CD4-positive, alpha-beta T cell (primary cell): ENCODE measurements at regions not wholly inside any gene's neighbourhood (a gene's known extent, or its start where the extent isn't known, plus 50 kb on each side); places are given as distances from the start of the nearest gene placed in this dataset.

Source experiments
- ATAC-seq: fragments of 200-7000 bp; cut with Tn5 transposase; one replicate; pipeline ENCODE4 v1.10.0; 2022; ENCODE audit warnings: mild to moderate bottlenecking; ENCODE audit not compliant: poor library complexity
- CTCF ChIA-PET: fragments of 350-600 bp; sonication (Branson Sonifier 250); formaldehyde crosslinking; loops from one replicate; lab custom pipeline; 2021; ENCODE audit warnings: antibody characterized with exemption, inconsistent platforms; lab: Charles Lee
- POLR2A ChIA-PET: fragments of 350-600 bp; sonication (Branson Sonifier 250); formaldehyde crosslinking; loops from one replicate; lab custom pipeline; 2021; ENCODE audit warnings: antibody characterized with exemption, inconsistent platforms; lab: Charles Lee
- DNase-seq, 14 experiments: peaks; one replicate each; pipeline ENCODE4 v3.0.0-alpha.2; 2013 to 2020; ENCODE audit warnings: mixed read lengths in 2 of 14
- H3K27ac ChIP-seq, 2 donors: one replicate each; pipeline versions ENCODE4 v1.5.1 to v1.7.0; 2013; ENCODE audit warnings: low read length in 2 of 2, low read depth in 1 of 2, mild to moderate bottlenecking in 1 of 2
- H3K27me3 ChIP-seq, 2 experiments: 1 replicate in 1 of 2; 2 replicates in 1 of 2; pipeline versions ENCODE4 v1.6.1 to v1.7.0; 2013; ENCODE audit warnings: low read length in 2 of 2, control low read depth in 1 of 2, mild to moderate bottlenecking in 1 of 2, moderate library complexity in 1 of 2; ENCODE audit not compliant: insufficient read depth in 2 of 2, control insufficient read depth in 1 of 2
- H3K36me3 ChIP-seq: one replicate; pipeline ENCODE4 v1.6.1; 2013; ENCODE audit warnings: low read length, control low read depth; ENCODE audit not compliant: insufficient read depth
- H3K4me1 ChIP-seq: one replicate; pipeline ENCODE4 v1.6.1; 2013; ENCODE audit warnings: low read length, control low read depth; ENCODE audit not compliant: insufficient read depth
- H3K4me3 ChIP-seq: one replicate; pipeline ENCODE4 v1.5.1; 2013; ENCODE audit warnings: mild to moderate bottlenecking, low read length, moderate library complexity
- H3K9me3 ChIP-seq, 2 experiments: 1 replicate in 1 of 2; 2 replicates in 1 of 2; pipeline versions ENCODE4 v1.6.1 to v1.7.0; 2013; ENCODE audit warnings: low read length in 2 of 2, mild to moderate bottlenecking in 2 of 2, control low read depth in 1 of 2, moderate library complexity in 1 of 2; ENCODE audit not compliant: control insufficient read depth in 1 of 2, insufficient read depth in 1 of 2
- H3K27ac Mint-ChIP-seq: one replicate; pipeline ENCODE4 v1.8.0; 2020; ENCODE audit warnings: mixed read lengths
- H3K27me3 Mint-ChIP-seq: one replicate; pipeline ENCODE4 v1.8.0; 2021; ENCODE audit warnings: mixed read lengths
- H3K36me3 Mint-ChIP-seq: one replicate; pipeline ENCODE4 v1.8.0; 2021; ENCODE audit warnings: low read depth, mixed read lengths
- H3K4me1 Mint-ChIP-seq: one replicate; pipeline ENCODE4 v1.8.0; 2021; ENCODE audit warnings: low read depth, mixed read lengths
- H3K4me3 Mint-ChIP-seq: one replicate; pipeline ENCODE4 v1.8.0; 2020; ENCODE audit warnings: mild to moderate bottlenecking, mixed read lengths
- H3K9me3 Mint-ChIP-seq: one replicate; pipeline ENCODE4 v1.8.0; 2020; ENCODE audit warnings: mixed read lengths
- CTCF ChIP-seq: fragments of 200-600 bp; IDR thresholded peaks from one replicate; pipeline ENCODE4 v1.8.0; 2022; ENCODE audit warnings: antibody characterized with exemption, mild to moderate bottlenecking
- intact Hi-C, 2 experiments: fragments of 100-400 bp; cut with DNase I in 1 of 2; cut with micrococcal nuclease in 1 of 2; formaldehyde crosslinking; loops; one replicate each; pipeline versions ENCODE4 v1.15.1 to v1.9.0; 2023 to 2025; cut with DNase I, micrococcal nuclease

- Histone ChIP-seq H3K4me1 (peaks cover 13% of the 10 kb centered on the region), H3K36me3 (no peaks in the 10 kb centered on the region), H3K27me3 (no peaks in the 10 kb centered on the region), H3K27ac (no peak overlapping the region), H3K9me3 (no peaks in the 10 kb centered on the region), H3K4me3 (no peak overlapping the region)
- ChIA-PET CTCF (no interaction called here), POLR2A (no interaction called here)
- peak overlapping the region; percentile 92 for H3K27ac Mint-ChIP-seq
- no peaks in the 10 kb centered on the region for H3K27me3 Mint-ChIP-seq
- H3K9me3 Mint-ChIP-seq = no peaks in the 10 kb centered on the region
- TF ChIP-seq CTCF = no peak
- ATAC-seq (no peak), DNase-seq (no peak)
- peaks cover 49% of the 10 kb centered on the region for H3K4me1 Mint-ChIP-seq
- no peaks in the 10 kb centered on the region for H3K36me3 Mint-ChIP-seq
- intact Hi-C loops = loop anchor here in 1 of 2 experiments (10.0 kb wide), 1 partner anchor 114 kb away; no protein-coding TSS in a partner anchor
- peak overlapping the region; percentile 2 for H3K4me3 Mint-ChIP-seq
Observed at GRCh38 chr6:134521116-134521501, 203.2 kb upstream of the SGK1 start.

- no peak for DNase-seq
- H3K27ac Mint-ChIP-seq = peak overlapping the region; percentile 92
- no peaks in the 10 kb centered on the region for H3K27me3 ChIP-seq
- no peaks in the 10 kb centered on the region for H3K36me3 ChIP-seq
- no peak overlapping the region for H3K4me3 ChIP-seq
- ATAC-seq = no peak
- intact Hi-C loops = loop anchor here in 1 of 2 experiments (10.0 kb wide), 1 partner anchor 114 kb away; no protein-coding TSS in a partner anchor
- H3K27ac ChIP-seq = no peak overlapping the region
- H3K36me3 Mint-ChIP-seq = no peaks in the 10 kb centered on the region
- POLR2A ChIA-PET = interaction anchor here (0.6 kb wide), 1 partner anchor 1769 kb away, joined by 3 read pairs; the partner anchor contains the start of gene BCLAF1
- H3K4me3 Mint-ChIP-seq = peak overlapping the region; percentile 2
- no peaks in the 10 kb centered on the region for H3K9me3 Mint-ChIP-seq
- CTCF ChIA-PET = no interaction called here
- no peak for TF ChIP-seq CTCF
- H3K9me3 ChIP-seq = no peaks in the 10 kb centered on the region
- peaks cover 13% of the 10 kb centered on the region for H3K4me1 ChIP-seq
- H3K4me1 Mint-ChIP-seq = peaks cover 49% of the 10 kb centered on the region
- no peaks in the 10 kb centered on the region for H3K27me3 Mint-ChIP-seq
Observed at GRCh38 chr6:134520181-134521115, 202.5 kb upstream of the SGK1 start.

- peak overlapping the region; percentile 81 for H3K4me3 Mint-ChIP-seq
- Histone ChIP-seq H3K36me3 (no peaks in the 10 kb centered on the region), H3K27me3 (no peaks in the 10 kb centered on the region), H3K4me3 (no peak overlapping the region), H3K9me3 (no peaks in the 10 kb centered on the region), H3K4me1 (peaks cover 13% of the 10 kb centered on the region), H3K27ac (no peak overlapping the region)
- no peaks in the 10 kb centered on the region for H3K9me3 Mint-ChIP-seq
- H3K4me1 Mint-ChIP-seq = peaks cover 49% of the 10 kb centered on the region
- intact Hi-C loops = loop anchor here (1.0 to 10.0 kb wide), 3 partner anchors 11 to 337 kb away; no protein-coding TSS in a partner anchor
- POLR2A ChIA-PET = interaction anchor here (0.6 kb wide), 1 partner anchor 1770 kb away, joined by 3 read pairs; the partner anchor contains the start of gene BCLAF1
- peak in 13 of 14 experiments; percentile 15 to 75 (median 35) for DNase-seq
- CTCF ChIA-PET = no interaction called here
- H3K27me3 Mint-ChIP-seq = no peaks in the 10 kb centered on the region
- peak; percentile 92 for ATAC-seq
- H3K36me3 Mint-ChIP-seq = no peaks in the 10 kb centered on the region
- TF ChIP-seq CTCF = no peak
- peak overlapping the region; percentile 92 for H3K27ac Mint-ChIP-seq
Observed at GRCh38 chr6:134519465-134519864, 201.6 kb upstream of the SGK1 start.
